Neural progenitor cell (in vitro differentiated cells): ENCODE measurements at regions not wholly inside any gene's neighbourhood (a gene's known extent, or its start where the extent isn't known, plus 50 kb on each side); places are given as distances from the start of the nearest gene placed in this dataset.

Experiments
- DNase-seq: peaks from one replicate; pipeline ENCODE4 v3.0.0-alpha.2; 2016; ENCODE audit warnings: low spot score
- H2AFZ ChIP-seq: fragments of 200-600 bp; sonication (generic); replicated peaks from 2 replicates; pipeline ENCODE4 v1.6.1; 2016; ENCODE audit warnings: antibody characterized with exemption
- H3F3A ChIP-seq: fragments of 200-600 bp; sonication (generic); 2 replicates; pipeline ENCODE4 v1.6.1; 2016; ENCODE audit warnings: antibody characterized with exemption, low read depth
- H3K27ac ChIP-seq: fragments of 200-600 bp; sonication (generic); 2 replicates; pipeline ENCODE4 v1.5.1; 2016; ENCODE audit warnings: mild to moderate bottlenecking
- H3K27me3 ChIP-seq: fragments of 200-600 bp; sonication (generic); 2 replicates; pipeline ENCODE4 v1.6.1; 2016; ENCODE audit warnings: mild to moderate bottlenecking, moderate library complexity
- H3K36me3 ChIP-seq: fragments of 200-600 bp; sonication (generic); 2 replicates; pipeline ENCODE4 v1.5.1; 2016
- H3K4me1 ChIP-seq: fragments of 200-600 bp; sonication (generic); 2 replicates; pipeline ENCODE4 v1.6.1; 2016; ENCODE audit warnings: mixed run types
- H3K4me2 ChIP-seq: fragments of 200-600 bp; sonication (generic); 2 replicates; pipeline ENCODE4 v1.6.1; 2016
- H3K4me3 ChIP-seq: fragments of 200-600 bp; sonication (generic); 2 replicates; pipeline ENCODE4 v1.5.1; 2016
- H3K79me2 ChIP-seq: fragments of 200-600 bp; sonication (generic); 2 replicates; pipeline ENCODE4 v1.6.1; 2016; ENCODE audit warnings: low read depth
- H3K9ac ChIP-seq: fragments of 200-600 bp; sonication (generic); 2 replicates; pipeline ENCODE4 v1.6.1; 2016
- H3K9me3 ChIP-seq: fragments of 200-600 bp; sonication (generic); 2 replicates; pipeline ENCODE4 v1.5.1; 2016; ENCODE audit warnings: low read depth
- H4K20me1 ChIP-seq: fragments of 200-600 bp; sonication (generic); 2 replicates; pipeline ENCODE4 v1.6.1; 2016; ENCODE audit warnings: low read depth
- H3K27ac Mint-ChIP-seq: 3 replicates; pipeline ENCODE4 v1.8.0; 2021; ENCODE audit warnings: mixed read lengths
- H3K27me3 Mint-ChIP-seq: 2 replicates; pipeline ENCODE4 v1.8.0; 2022; ENCODE audit warnings: low read depth, mild to moderate bottlenecking, inconsistent platforms, moderate library complexity, mixed read lengths; ENCODE audit not compliant: insufficient read depth
- H3K36me3 Mint-ChIP-seq: 3 replicates; pipeline ENCODE4 v1.8.0; 2021; ENCODE audit warnings: mixed read lengths
- H3K4me1 Mint-ChIP-seq: 3 replicates; pipeline ENCODE4 v1.8.0; 2021; ENCODE audit warnings: mixed read lengths
- H3K4me3 Mint-ChIP-seq: 3 replicates; pipeline ENCODE4 v1.8.0; 2021; ENCODE audit warnings: mild to moderate bottlenecking, moderate library complexity, mixed read lengths
- H3K9me3 Mint-ChIP-seq: 3 replicates; pipeline ENCODE4 v1.8.0; 2020; ENCODE audit warnings: mixed read lengths
- EZH2 ChIP-seq: fragments of 200-600 bp; sonication (generic); IDR thresholded peaks from 2 replicates; pipeline ENCODE4 v1.6.1; 2017; ENCODE audit warnings: antibody characterized with exemption, mild to moderate bottlenecking, moderate library complexity
- EZH2phosphoT487 ChIP-seq: fragments of 200-600 bp; sonication (generic); IDR thresholded peaks from 2 replicates; pipeline ENCODE4 v1.6.1; 2017; ENCODE audit warnings: antibody characterized with exemption
- TF ChIP-seq, protein P1 (sequence below): fragments of 200-600 bp; sonication (generic); IDR thresholded peaks from 2 replicates; pipeline ENCODE4 v1.5.1; 2017; ENCODE audit warnings: antibody characterized with exemption, mild to moderate bottlenecking

DNA sequence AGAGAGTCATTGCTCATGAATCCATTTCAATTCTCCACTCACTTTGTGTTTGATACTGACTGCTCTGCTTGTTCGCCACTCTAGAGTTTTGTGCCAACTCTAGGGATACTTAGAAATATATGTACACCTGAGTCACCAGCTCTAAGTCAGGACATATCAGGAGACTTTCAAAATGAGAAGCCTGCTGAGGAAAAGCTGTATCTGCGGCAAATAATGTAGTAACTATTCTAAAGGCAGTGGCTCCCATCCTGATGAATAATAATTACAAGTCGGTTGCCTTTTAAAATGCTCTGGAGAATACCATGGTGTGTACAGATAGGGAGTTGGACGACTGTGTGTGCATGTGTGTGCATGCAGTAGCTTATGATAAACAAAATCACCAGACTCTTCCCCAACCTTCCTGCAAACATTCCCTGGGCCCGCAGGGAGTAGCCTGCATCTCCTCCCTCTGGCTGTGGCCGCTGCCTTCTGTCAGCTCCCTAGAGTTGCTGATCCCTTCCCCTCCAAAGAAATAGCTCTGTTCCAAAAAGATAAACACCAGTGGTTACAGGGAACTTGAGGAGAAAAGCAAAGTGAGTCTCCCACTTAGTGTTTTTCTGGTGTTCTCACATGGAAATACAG lies 346.3 kb upstream of the UMPS start:
- Mint-ChIP-seq H3K36me3 (peaks cover 2% of the 10 kb centered on the region), H3K27ac (no peak overlapping the region), H3K4me3 (no peak overlapping the region), H3K4me1 (peaks cover 37% of the 10 kb centered on the region), H3K27me3 (no peaks in the 10 kb centered on the region), H3K9me3 (no peaks in the 10 kb centered on the region)
- no peak overlapping the region for H3K27ac ChIP-seq
- TF ChIP-seq EZH2 (no peak), EZH2phosphoT487 (no peak)
- TF ChIP-seq, protein P1, sequence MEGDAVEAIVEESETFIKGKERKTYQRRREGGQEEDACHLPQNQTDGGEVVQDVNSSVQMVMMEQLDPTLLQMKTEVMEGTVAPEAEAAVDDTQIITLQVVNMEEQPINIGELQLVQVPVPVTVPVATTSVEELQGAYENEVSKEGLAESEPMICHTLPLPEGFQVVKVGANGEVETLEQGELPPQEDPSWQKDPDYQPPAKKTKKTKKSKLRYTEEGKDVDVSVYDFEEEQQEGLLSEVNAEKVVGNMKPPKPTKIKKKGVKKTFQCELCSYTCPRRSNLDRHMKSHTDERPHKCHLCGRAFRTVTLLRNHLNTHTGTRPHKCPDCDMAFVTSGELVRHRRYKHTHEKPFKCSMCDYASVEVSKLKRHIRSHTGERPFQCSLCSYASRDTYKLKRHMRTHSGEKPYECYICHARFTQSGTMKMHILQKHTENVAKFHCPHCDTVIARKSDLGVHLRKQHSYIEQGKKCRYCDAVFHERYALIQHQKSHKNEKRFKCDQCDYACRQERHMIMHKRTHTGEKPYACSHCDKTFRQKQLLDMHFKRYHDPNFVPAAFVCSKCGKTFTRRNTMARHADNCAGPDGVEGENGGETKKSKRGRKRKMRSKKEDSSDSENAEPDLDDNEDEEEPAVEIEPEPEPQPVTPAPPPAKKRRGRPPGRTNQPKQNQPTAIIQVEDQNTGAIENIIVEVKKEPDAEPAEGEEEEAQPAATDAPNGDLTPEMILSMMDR, result no peak
- H3K4me3 ChIP-seq, result no peak overlapping the region
- H3K36me3 ChIP-seq, result no peaks in the 10 kb centered on the region
- no peak overlapping the region for H3K9ac ChIP-seq
- no peaks in the 10 kb centered on the region for H4K20me1 ChIP-seq
- no peaks in the 10 kb centered on the region for H3K79me2 ChIP-seq
- no peak for DNase-seq
- H3F3A ChIP-seq, result no peaks in the 10 kb centered on the region
- H2AFZ ChIP-seq, result no peak overlapping the region
- H3K4me1 ChIP-seq, result peaks cover 18% of the 10 kb centered on the region
- no peak overlapping the region for H3K4me2 ChIP-seq
- no peaks in the 10 kb centered on the region for H3K27me3 ChIP-seq
- no peaks in the 10 kb centered on the region for H3K9me3 ChIP-seq

DNA sequence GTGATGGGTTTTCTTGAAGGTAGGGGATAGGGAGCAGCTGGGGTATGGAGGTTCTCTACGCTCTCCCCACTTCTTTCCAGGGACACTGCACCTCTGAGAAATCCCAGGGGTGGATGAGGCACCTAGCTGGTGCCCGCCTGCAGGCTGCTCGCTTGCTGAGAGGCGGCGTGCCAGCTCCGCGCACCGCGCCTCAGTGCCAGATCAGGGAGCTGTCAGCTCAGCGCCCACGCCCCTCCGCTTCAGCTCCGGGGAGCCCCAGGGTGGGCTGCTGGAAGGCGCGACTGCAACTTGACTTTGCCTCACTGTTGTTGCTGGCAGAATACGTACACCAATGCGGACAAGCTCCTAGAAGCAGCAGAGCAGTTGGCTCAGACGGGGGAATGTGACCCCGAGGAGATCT lies 345.7 kb upstream of the UMPS start:
- Mint-ChIP-seq H3K4me3 (no peak overlapping the region), H3K27ac (no peak overlapping the region), H3K9me3 (no peaks in the 10 kb centered on the region), H3K27me3 (no peaks in the 10 kb centered on the region), H3K4me1 (peaks cover 42% of the 10 kb centered on the region), H3K36me3 (peaks cover 2% of the 10 kb centered on the region)
- peaks cover 23% of the 10 kb centered on the region for H3K4me1 ChIP-seq
- H3K9me3 ChIP-seq, result no peaks in the 10 kb centered on the region
- no peak overlapping the region for H3K4me2 ChIP-seq
- no peak overlapping the region for H3K4me3 ChIP-seq
- H2AFZ ChIP-seq, result no peak overlapping the region
- TF ChIP-seq, protein P1, result no peak
- TF ChIP-seq EZH2 (no peak), EZH2phosphoT487 (no peak)
- no peaks in the 10 kb centered on the region for H4K20me1 ChIP-seq
- H3K36me3 ChIP-seq, result no peaks in the 10 kb centered on the region
- no peaks in the 10 kb centered on the region for H3F3A ChIP-seq
- no peak overlapping the region for H3K27ac ChIP-seq
- H3K79me2 ChIP-seq, result no peaks in the 10 kb centered on the region
- H3K27me3 ChIP-seq, result no peaks in the 10 kb centered on the region
- no peak for DNase-seq
- no peak overlapping the region for H3K9ac ChIP-seq

DNA sequence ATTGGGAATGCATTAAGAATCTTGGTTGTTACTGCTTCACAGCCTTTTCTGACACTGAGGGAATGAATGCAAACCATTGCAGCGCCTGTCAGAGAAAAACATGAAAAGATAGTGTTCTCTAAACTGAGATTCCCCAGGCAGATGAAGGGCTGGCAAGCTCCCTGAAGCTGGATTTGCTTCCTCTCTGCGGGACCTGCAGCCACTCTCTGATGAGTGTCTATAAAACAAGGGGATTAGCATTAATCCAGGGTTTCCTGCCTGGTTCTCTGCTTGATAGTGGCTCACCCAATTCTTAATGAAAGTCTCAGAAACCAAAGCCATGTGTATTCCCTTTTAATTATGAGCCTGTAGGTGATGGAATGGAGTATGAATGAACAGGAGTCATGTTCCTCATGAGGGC lies 344.3 kb upstream of the UMPS start:
- no peaks in the 10 kb centered on the region for H3K36me3 ChIP-seq
- H3K27ac ChIP-seq, result no peak overlapping the region
- no peak overlapping the region for H2AFZ ChIP-seq
- no peak overlapping the region for H3K4me2 ChIP-seq
- no peaks in the 10 kb centered on the region for H4K20me1 ChIP-seq
- H3K79me2 ChIP-seq, result no peaks in the 10 kb centered on the region
- Mint-ChIP-seq H3K4me1 (peaks cover 57% of the 10 kb centered on the region), H3K27ac (no peak overlapping the region), H3K9me3 (no peaks in the 10 kb centered on the region), H3K4me3 (no peak overlapping the region), H3K36me3 (peaks cover 2% of the 10 kb centered on the region), H3K27me3 (no peaks in the 10 kb centered on the region)
- H3K27me3 ChIP-seq, result no peaks in the 10 kb centered on the region
- peaks cover 38% of the 10 kb centered on the region for H3K4me1 ChIP-seq
- no peaks in the 10 kb centered on the region for H3K9me3 ChIP-seq
- no peak overlapping the region for H3K4me3 ChIP-seq
- TF ChIP-seq EZH2 (no peak), EZH2phosphoT487 (no peak)
- TF ChIP-seq, protein P1, result no peak
- H3F3A ChIP-seq, result peaks cover 7% of the 10 kb centered on the region
- no peak overlapping the region for H3K9ac ChIP-seq
- DNase-seq, result no peak
